Glutamatergic neuron (in vitro differentiated cells): ENCODE measurements at regions not wholly inside any gene's neighbourhood (a gene's known extent, or its start where the extent isn't known, plus 50 kb on each side); places are given as distances from the start of the nearest gene placed in this dataset.

Experiments
- DNase-seq: peaks from one replicate; pipeline ENCODE4 v3.0.0; 2022
- H3K27ac Mint-ChIP-seq: one replicate; pipeline ENCODE4 v1.8.0; 2020; ENCODE audit warnings: mild to moderate bottlenecking, mixed read lengths, inconsistent platforms; ENCODE audit not compliant: unreplicated experiment
- H3K27me3 Mint-ChIP-seq: one replicate; pipeline ENCODE4 v1.8.0; 2020; ENCODE audit warnings: mild to moderate bottlenecking, moderate library complexity, mixed read lengths, inconsistent platforms; ENCODE audit not compliant: unreplicated experiment
- H3K36me3 Mint-ChIP-seq: one replicate; pipeline ENCODE4 v1.8.0; 2020; ENCODE audit warnings: mild to moderate bottlenecking, mixed read lengths, inconsistent platforms; ENCODE audit not compliant: unreplicated experiment
- H3K4me1 Mint-ChIP-seq: one replicate; pipeline ENCODE4 v1.8.0; 2020; ENCODE audit warnings: mild to moderate bottlenecking, low read depth, mixed read lengths, inconsistent platforms; ENCODE audit not compliant: unreplicated experiment
- H3K4me3 Mint-ChIP-seq: one replicate; pipeline ENCODE4 v1.8.0; 2020; ENCODE audit warnings: mild to moderate bottlenecking, mixed read lengths, inconsistent platforms; ENCODE audit not compliant: unreplicated experiment
- H3K9me3 Mint-ChIP-seq: one replicate; pipeline ENCODE4 v1.8.0; 2020; ENCODE audit warnings: mild to moderate bottlenecking, moderate library complexity, mixed read lengths, inconsistent platforms; ENCODE audit not compliant: unreplicated experiment
- TF ChIP-seq, protein P1 (sequence below): fragments of 200-600 bp; sonication (generic); IDR thresholded peaks from one replicate; pipeline ENCODE4 v1.5.0; 2021; ENCODE audit not compliant: partially characterized antibody, unreplicated experiment

DNA sequence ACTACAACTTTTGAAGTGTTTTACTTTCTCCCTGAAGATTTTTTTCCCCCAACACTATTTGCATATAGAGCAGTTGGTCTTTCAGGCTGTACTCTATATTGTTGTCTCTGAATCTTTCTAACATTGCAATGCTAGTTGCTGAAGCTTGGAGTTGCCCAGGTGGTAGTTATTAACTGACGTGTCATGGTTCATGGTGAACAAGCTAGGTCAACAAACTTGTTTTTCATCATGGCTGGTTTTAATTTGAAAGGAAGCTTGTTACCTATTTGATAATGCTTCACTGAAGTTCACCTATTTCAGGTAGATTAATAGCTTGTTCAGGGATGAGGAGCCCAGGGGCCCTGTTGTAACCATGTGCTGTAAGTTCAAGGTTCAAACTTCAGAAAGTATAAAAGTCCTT is 158.8 kb upstream of the ZEB2 start:
- H3K27me3 Mint-ChIP-seq = no peaks in the 10 kb centered on the region
- H3K4me1 Mint-ChIP-seq = no peaks in the 10 kb centered on the region
- TF ChIP-seq, protein P1, sequence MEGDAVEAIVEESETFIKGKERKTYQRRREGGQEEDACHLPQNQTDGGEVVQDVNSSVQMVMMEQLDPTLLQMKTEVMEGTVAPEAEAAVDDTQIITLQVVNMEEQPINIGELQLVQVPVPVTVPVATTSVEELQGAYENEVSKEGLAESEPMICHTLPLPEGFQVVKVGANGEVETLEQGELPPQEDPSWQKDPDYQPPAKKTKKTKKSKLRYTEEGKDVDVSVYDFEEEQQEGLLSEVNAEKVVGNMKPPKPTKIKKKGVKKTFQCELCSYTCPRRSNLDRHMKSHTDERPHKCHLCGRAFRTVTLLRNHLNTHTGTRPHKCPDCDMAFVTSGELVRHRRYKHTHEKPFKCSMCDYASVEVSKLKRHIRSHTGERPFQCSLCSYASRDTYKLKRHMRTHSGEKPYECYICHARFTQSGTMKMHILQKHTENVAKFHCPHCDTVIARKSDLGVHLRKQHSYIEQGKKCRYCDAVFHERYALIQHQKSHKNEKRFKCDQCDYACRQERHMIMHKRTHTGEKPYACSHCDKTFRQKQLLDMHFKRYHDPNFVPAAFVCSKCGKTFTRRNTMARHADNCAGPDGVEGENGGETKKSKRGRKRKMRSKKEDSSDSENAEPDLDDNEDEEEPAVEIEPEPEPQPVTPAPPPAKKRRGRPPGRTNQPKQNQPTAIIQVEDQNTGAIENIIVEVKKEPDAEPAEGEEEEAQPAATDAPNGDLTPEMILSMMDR = no peak
- no peak overlapping the region for H3K27ac Mint-ChIP-seq
- no peaks in the 10 kb centered on the region for H3K36me3 Mint-ChIP-seq
- H3K9me3 Mint-ChIP-seq = no peaks in the 10 kb centered on the region
- no peak for DNase-seq
- H3K4me3 Mint-ChIP-seq = no peak overlapping the region

GRCh38 chr2:144675731-144676130 is 155.8 kb upstream of the ZEB2 start:
- H3K9me3 Mint-ChIP-seq = no peaks in the 10 kb centered on the region
- no peaks in the 10 kb centered on the region for H3K4me1 Mint-ChIP-seq

GRCh38 chr2:144675331-144675730 is 155.4 kb upstream of the ZEB2 start:
- TF ChIP-seq, protein P1 = no peak
- Mint-ChIP-seq H3K9me3 (no peaks in the 10 kb centered on the region), H3K4me3 (no peak overlapping the region), H3K36me3 (no peaks in the 10 kb centered on the region), H3K27ac (no peak overlapping the region), H3K27me3 (no peaks in the 10 kb centered on the region), H3K4me1 (no peaks in the 10 kb centered on the region)
- DNase-seq = no peak

More at GRCh38 chr2:144675731-144676130, 155.8 kb upstream of the ZEB2 start:
- no peak overlapping the region for H3K4me3 Mint-ChIP-seq
- DNase-seq = no peak
- TF ChIP-seq, protein P1 = no peak
- no peak overlapping the region for H3K27ac Mint-ChIP-seq
- no peaks in the 10 kb centered on the region for H3K36me3 Mint-ChIP-seq
- H3K27me3 Mint-ChIP-seq = no peaks in the 10 kb centered on the region

- H3K27me3 Mint-ChIP-seq = no peaks in the 10 kb centered on the region
- H3K9me3 Mint-ChIP-seq = no peaks in the 10 kb centered on the region
- H3K36me3 Mint-ChIP-seq = no peaks in the 10 kb centered on the region
- no peak overlapping the region for H3K27ac Mint-ChIP-seq
- H3K4me1 Mint-ChIP-seq = peaks cover 6% of the 10 kb centered on the region
- no peak overlapping the region for H3K4me3 Mint-ChIP-seq
- no peak for DNase-seq
- TF ChIP-seq, protein P1 = no peak
Measured at GRCh38 chr2:144674071-144674470, 154.2 kb upstream of the ZEB2 start.

DNA sequence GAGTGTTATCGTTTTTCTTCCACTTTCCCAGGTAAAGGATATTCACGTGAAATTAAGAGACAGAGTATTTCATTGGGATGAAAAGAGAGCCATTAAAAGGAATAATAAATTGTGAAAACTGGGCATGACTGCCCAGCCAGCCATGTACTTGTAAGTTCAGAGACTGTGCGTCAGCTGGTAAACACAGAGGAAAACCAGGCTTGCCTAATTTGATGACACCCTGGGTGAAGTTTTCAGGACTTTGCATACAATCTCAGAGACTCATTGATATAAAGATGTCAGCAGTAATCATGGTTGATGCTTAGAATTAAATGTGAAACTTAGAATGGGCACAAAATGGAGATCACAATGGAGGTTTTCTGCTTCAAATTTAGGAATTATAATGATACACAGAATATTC is 153.5 kb upstream of the ZEB2 start:
- DNase-seq = no peak
- H3K4me3 Mint-ChIP-seq = no peak overlapping the region
- H3K27ac Mint-ChIP-seq = no peak overlapping the region
- TF ChIP-seq, protein P1 = no peak
- no peaks in the 10 kb centered on the region for H3K27me3 Mint-ChIP-seq
- no peaks in the 10 kb centered on the region for H3K9me3 Mint-ChIP-seq
- no peaks in the 10 kb centered on the region for H3K36me3 Mint-ChIP-seq
- H3K4me1 Mint-ChIP-seq = peaks cover 6% of the 10 kb centered on the region
